ENCODE measurements at regions not wholly inside any gene's neighbourhood (a gene's known extent, or its start where the extent isn't known, plus 50 kb on each side); places are given as distances from the start of the nearest gene placed in this dataset.

- no peak for TF ChIP-seq CTCF (tag by site-specific recombination; IDR thresholded peaks at IDR 0.05)
- no peak for TF ChIP-seq MEIS1 (CRISPR knock-in tag; IDR thresholded peaks at IDR 0.05; ENCODE audit: borderline replicate concordance)
- no peak for TF ChIP-seq ZNF175 (tag by site-specific recombination; IDR thresholded peaks at IDR 0.05)
- TF ChIP-seq, protein P1, sequence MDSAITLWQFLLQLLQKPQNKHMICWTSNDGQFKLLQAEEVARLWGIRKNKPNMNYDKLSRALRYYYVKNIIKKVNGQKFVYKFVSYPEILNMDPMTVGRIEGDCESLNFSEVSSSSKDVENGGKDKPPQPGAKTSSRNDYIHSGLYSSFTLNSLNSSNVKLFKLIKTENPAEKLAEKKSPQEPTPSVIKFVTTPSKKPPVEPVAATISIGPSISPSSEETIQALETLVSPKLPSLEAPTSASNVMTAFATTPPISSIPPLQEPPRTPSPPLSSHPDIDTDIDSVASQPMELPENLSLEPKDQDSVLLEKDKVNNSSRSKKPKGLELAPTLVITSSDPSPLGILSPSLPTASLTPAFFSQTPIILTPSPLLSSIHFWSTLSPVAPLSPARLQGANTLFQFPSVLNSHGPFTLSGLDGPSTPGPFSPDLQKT (IDR thresholded peaks at IDR 0.05; ENCODE audit: borderline replicate concordance, low read depth, low read length): no peak
- TF ChIP-seq PATZ1 (tag by site-specific recombination; IDR thresholded peaks at IDR 0.05): no peak
- TF ChIP-seq ZNF707 (tag by site-specific recombination; IDR thresholded peaks at IDR 0.05): no peak
- TF ChIP-seq, protein P2, sequence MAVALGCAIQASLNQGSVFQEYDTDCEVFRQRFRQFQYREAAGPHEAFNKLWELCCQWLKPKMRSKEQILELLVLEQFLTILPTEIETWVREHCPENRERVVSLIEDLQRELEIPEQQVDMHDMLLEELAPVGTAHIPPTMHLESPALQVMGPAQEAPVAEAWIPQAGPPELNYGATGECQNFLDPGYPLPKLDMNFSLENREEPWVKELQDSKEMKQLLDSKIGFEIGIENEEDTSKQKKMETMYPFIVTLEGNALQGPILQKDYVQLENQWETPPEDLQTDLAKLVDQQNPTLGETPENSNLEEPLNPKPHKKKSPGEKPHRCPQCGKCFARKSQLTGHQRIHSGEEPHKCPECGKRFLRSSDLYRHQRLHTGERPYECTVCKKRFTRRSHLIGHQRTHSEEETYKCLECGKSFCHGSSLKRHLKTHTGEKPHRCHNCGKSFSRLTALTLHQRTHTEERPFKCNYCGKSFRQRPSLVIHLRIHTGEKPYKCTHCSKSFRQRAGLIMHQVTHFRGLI (tag by site-specific recombination; IDR thresholded peaks at IDR 0.05): no peak
- TF ChIP-seq, protein P3, sequence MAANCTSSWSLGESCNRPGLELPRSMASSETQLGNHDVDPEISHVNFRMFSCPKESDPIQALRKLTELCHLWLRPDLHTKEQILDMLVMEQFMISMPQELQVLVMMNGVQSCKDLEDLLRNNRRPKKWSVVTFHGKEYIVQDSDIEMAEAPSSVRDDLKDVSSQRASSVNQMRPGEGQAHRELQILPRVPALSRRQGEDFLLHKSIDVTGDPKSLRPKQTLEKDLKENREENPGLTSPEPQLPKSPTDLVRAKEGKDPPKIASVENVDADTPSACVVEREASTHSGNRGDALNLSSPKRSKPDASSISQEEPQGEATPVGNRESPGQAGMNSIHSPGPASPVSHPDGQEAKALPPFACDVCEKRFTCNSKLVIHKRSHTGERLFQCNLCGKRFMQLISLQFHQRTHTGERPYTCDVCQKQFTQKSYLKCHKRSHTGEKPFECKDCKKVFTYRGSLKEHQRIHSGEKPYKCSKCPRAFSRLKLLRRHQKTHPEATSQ (tag by site-specific recombination; IDR thresholded peaks at IDR 0.05): no peak
- TF ChIP-seq ZBTB10 (tag by site-specific recombination; IDR thresholded peaks at IDR 0.05): no peak
- TF ChIP-seq, protein P4, sequence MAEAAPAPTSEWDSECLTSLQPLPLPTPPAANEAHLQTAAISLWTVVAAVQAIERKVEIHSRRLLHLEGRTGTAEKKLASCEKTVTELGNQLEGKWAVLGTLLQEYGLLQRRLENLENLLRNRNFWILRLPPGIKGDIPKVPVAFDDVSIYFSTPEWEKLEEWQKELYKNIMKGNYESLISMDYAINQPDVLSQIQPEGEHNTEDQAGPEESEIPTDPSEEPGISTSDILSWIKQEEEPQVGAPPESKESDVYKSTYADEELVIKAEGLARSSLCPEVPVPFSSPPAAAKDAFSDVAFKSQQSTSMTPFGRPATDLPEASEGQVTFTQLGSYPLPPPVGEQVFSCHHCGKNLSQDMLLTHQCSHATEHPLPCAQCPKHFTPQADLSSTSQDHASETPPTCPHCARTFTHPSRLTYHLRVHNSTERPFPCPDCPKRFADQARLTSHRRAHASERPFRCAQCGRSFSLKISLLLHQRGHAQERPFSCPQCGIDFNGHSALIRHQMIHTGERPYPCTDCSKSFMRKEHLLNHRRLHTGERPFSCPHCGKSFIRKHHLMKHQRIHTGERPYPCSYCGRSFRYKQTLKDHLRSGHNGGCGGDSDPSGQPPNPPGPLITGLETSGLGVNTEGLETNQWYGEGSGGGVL (tag by site-specific recombination; IDR thresholded peaks at IDR 0.05): no peak
- TF ChIP-seq MZF1 (tag by site-specific recombination; IDR thresholded peaks at IDR 0.05; ENCODE audit: borderline replicate concordance): no peak
- no peak for TF ChIP-seq ZNF221 (tag by site-specific recombination; IDR thresholded peaks at IDR 0.05; ENCODE audit: borderline replicate concordance)
Observed at GRCh38 chr1:208892147-208892546, 648.0 kb upstream of the PLXNA2 start.
